KMS-11 (cell line): ENCODE measurements at regions not wholly inside any gene's neighbourhood (a gene's known extent, or its start where the extent isn't known, plus 50 kb on each side); places are given as distances from the start of the nearest gene placed in this dataset.

Experiments used
- H2AFZ ChIP-seq: fragments of 200-600 bp; sonication (generic); 2 replicates; pipeline ENCODE4 v1.6.1; 2016; ENCODE audit warnings: antibody characterized with exemption, mixed run types, low read depth
- H3K27ac ChIP-seq: fragments of 200-600 bp; sonication (generic); 2 replicates; pipeline ENCODE4 v1.6.1; 2016; ENCODE audit warnings: mild to moderate bottlenecking, mixed run types
- H3K27me3 ChIP-seq: fragments of 200-600 bp; sonication (generic); 2 replicates; pipeline ENCODE4 v1.6.1; 2017; ENCODE audit warnings: mild to moderate bottlenecking, low read depth, mixed run types, moderate library complexity; ENCODE audit not compliant: insufficient read depth
- H3K36me3 ChIP-seq: fragments of 200-600 bp; sonication (generic); 2 replicates; pipeline ENCODE4 v1.6.1; 2017; ENCODE audit warnings: mild to moderate bottlenecking, mixed run types; ENCODE audit not compliant: insufficient read depth
- H3K4me1 ChIP-seq: fragments of 200-600 bp; sonication (generic); 2 replicates; pipeline ENCODE4 v1.6.1; 2016; ENCODE audit warnings: mild to moderate bottlenecking, low read depth, mixed run types; ENCODE audit not compliant: poor library complexity, severe bottlenecking
- H3K4me2 ChIP-seq: fragments of 200-600 bp; sonication (generic); 2 replicates; pipeline ENCODE4 v1.7.0; 2016; ENCODE audit warnings: mild to moderate bottlenecking, mixed run types
- H3K4me3 ChIP-seq: fragments of 200-600 bp; sonication (generic); IDR thresholded peaks from 2 replicates; pipeline ENCODE4 v1.6.1; 2017; ENCODE audit warnings: low read depth, low read length, mixed read lengths; ENCODE audit not compliant: insufficient read depth
- H3K79me2 ChIP-seq: fragments of 200-600 bp; sonication (generic); 2 replicates; pipeline ENCODE4 v1.6.1; 2016; ENCODE audit warnings: low read depth, mixed run types; ENCODE audit not compliant: insufficient read depth
- H3K9ac ChIP-seq: fragments of 200-600 bp; sonication (generic); 2 replicates; pipeline ENCODE4 v1.6.1; 2016; ENCODE audit warnings: mild to moderate bottlenecking, mixed run types
- H4K20me1 ChIP-seq: fragments of 200-600 bp; sonication (generic); 2 replicates; pipeline ENCODE4 v1.6.1; 2016; ENCODE audit warnings: mild to moderate bottlenecking, mixed run types; ENCODE audit not compliant: insufficient read depth
- CTCF ChIP-seq: fragments of 200-600 bp; sonication (generic); conservative IDR thresholded peaks from 2 replicates; pipeline ENCODE4 v1.6.1; 2017; ENCODE audit warnings: low read depth, mild to moderate bottlenecking, antibody characterized with exemption, low read length, moderate library complexity, mixed read lengths

DNA sequence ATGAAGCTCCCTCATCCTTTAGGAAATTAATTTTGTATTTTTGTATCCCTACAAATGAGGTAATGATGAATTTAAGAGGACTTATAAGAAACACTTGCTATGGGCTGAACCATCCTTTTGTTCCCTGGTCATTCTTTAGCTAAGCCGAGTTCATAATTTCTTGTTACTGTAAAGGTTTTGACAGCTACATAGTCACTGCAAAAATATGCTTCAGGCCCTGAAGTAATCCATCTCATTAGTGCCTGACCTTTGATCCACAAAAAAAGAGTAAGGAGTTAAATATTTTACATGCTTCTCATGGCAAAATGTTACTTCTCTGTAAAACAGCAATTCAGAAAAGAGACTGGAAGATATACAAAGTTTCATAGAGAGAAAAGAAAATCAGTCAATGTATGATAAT is 290.6 kb upstream of the SLIT2 start:
- no peak overlapping the region for H3K27ac ChIP-seq
- no peaks in the 10 kb centered on the region for H4K20me1 ChIP-seq
- H3K27me3 ChIP-seq, result no peaks in the 10 kb centered on the region
- no peak overlapping the region for H2AFZ ChIP-seq
- H3K36me3 ChIP-seq, result no peaks in the 10 kb centered on the region
- no peak overlapping the region for H3K4me2 ChIP-seq
- H3K4me3 ChIP-seq, result no peak overlapping the region
- H3K9ac ChIP-seq, result no peak overlapping the region
- no peaks in the 10 kb centered on the region for H3K4me1 ChIP-seq
- no peaks in the 10 kb centered on the region for H3K79me2 ChIP-seq
- TF ChIP-seq CTCF, result no peak

DNA sequence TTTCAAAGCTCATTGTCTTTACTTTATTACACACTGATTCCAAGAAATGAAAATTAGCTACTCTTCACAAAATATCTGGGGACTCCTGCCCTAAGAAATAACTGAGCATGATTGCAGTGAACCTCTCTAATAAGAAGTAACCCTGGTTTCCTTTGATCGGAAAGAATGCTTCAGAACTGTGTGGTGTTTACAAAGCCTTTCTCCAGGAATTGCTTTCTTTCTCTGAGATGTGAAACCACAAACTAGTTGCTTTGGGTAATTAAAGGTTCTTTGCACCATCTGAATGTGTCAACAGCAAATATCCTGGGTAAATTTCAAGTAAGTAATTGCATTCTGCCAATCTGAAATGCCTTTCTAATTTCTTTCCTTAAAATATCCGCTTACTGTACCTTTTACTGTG is 292.9 kb upstream of the SLIT2 start:
- no peak overlapping the region for H3K4me3 ChIP-seq
- no peak for TF ChIP-seq CTCF
- no peaks in the 10 kb centered on the region for H3K27me3 ChIP-seq
- H3K79me2 ChIP-seq, result no peaks in the 10 kb centered on the region
- no peaks in the 10 kb centered on the region for H3K4me1 ChIP-seq
- no peak overlapping the region for H3K27ac ChIP-seq
- no peak overlapping the region for H3K9ac ChIP-seq
- H4K20me1 ChIP-seq, result no peaks in the 10 kb centered on the region
- no peak overlapping the region for H2AFZ ChIP-seq
- no peak overlapping the region for H3K4me2 ChIP-seq
- no peaks in the 10 kb centered on the region for H3K36me3 ChIP-seq

DNA sequence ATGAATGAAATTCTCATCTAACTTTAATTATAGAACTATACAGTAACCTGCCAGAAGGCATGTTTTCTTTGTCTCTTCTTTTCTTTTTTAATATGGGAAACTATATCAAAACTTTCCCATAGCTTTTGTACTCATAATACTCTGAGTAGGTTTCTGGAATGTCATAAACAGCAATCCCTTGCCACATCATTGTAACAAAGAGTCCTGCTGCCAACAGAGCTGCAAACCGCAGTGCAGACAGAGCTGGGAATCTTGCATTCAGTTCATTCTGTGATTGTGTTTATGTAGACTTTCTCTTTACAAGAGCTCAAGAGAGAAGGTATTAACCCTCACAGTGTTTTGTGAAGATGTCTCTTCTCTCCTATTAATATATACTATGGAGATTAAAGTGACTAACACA is 304.4 kb upstream of the SLIT2 start:
- no peaks in the 10 kb centered on the region for H3K36me3 ChIP-seq
- H3K9ac ChIP-seq, result no peak overlapping the region
- no peaks in the 10 kb centered on the region for H4K20me1 ChIP-seq
- no peaks in the 10 kb centered on the region for H3K79me2 ChIP-seq
- no peak overlapping the region for H3K4me3 ChIP-seq
- H3K4me1 ChIP-seq, result peaks cover 9% of the 10 kb centered on the region
- no peak overlapping the region for H2AFZ ChIP-seq
- H3K4me2 ChIP-seq, result no peak overlapping the region
- no peak overlapping the region for H3K27ac ChIP-seq
- TF ChIP-seq CTCF, result no peak
- no peaks in the 10 kb centered on the region for H3K27me3 ChIP-seq

DNA sequence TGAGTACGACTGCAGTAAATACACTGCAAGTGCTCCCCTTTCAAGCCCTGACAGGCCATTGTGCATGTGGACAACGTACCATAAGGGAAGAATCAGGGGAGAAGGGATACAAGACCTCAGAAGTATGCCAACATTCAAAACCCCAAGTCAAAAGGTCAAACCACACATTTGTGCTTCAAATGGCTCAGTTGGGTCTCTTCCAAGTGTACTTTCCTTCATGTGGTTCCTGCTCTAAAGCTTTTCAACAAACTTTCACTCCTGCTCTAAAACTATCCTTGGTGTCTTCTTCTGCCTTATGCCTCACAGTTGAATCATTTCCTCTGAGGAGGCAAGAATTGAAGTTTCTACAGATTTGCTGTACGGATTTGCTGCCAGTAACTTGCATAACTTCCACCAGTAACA is 305.7 kb upstream of the SLIT2 start:
- Histone ChIP-seq H3K36me3 (no peaks in the 10 kb centered on the region), H3K27ac (no peak overlapping the region)

More for the DNA sequence above, 305.7 kb upstream of the SLIT2 start:
- no peaks in the 10 kb centered on the region for H3K79me2 ChIP-seq
- H3K4me3 ChIP-seq, result no peak overlapping the region
- H3K27me3 ChIP-seq, result no peaks in the 10 kb centered on the region
- no peak overlapping the region for H2AFZ ChIP-seq
- TF ChIP-seq CTCF, result no peak
- no peak overlapping the region for H3K9ac ChIP-seq
- H3K4me2 ChIP-seq, result no peak overlapping the region
- H4K20me1 ChIP-seq, result no peaks in the 10 kb centered on the region
- H3K4me1 ChIP-seq, result peaks cover 9% of the 10 kb centered on the region
